HEK293 (cell line): ENCODE measurements at regions not wholly inside any gene's neighbourhood (a gene's known extent, or its start where the extent isn't known, plus 50 kb on each side); places are given as distances from the start of the nearest gene placed in this dataset.
"Not testable (repeated sequence)": the region's sequence is repeated elsewhere in the genome, so short reads cannot be mapped to it uniquely, and the experiment has no call there.

Source experiments
- CTCF ChIA-PET: fragments of 350-600 bp; formaldehyde crosslinking; extraction: SDS; loops from one replicate; lab custom pipeline; 2021; ENCODE audit warnings: antibody characterized with exemption; lab: Yijun Ruan, JAX
- POLR2A ChIA-PET: fragments of 300-600 bp; formaldehyde crosslinking; extraction: SDS; loops from one replicate; lab custom pipeline; 2020; ENCODE audit warnings: antibody characterized with exemption, inconsistent platforms; lab: Yijun Ruan, JAX
- H3K27ac ChIP-seq: fragments of 200-500 bp; sonication (Bioruptor generic); 2 replicates; pipeline ENCODE4 v1.5.1; 2014; ENCODE audit warnings: low read depth, low read length, control low read depth, inconsistent platforms; ENCODE audit errors: extremely low read depth
- H3K36me3 ChIP-seq, 2 experiments: fragments of 200-500 bp in 1 of 2; sonication (Bioruptor generic) in 1 of 2; 1 replicate in 1 of 2; 2 replicates in 1 of 2; pipeline ENCODE4 v1.5.1; 2014 to 2017; ENCODE audit warnings: inconsistent platforms in 2 of 2, low read length in 2 of 2; ENCODE audit not compliant: control insufficient read depth in 2 of 2, insufficient read depth in 1 of 2
- H3K4me1 ChIP-seq: fragments of 200-500 bp; sonication (Bioruptor generic); 2 replicates; pipeline ENCODE4 v1.5.1; 2014; ENCODE audit warnings: mild to moderate bottlenecking, low read length, inconsistent platforms; ENCODE audit not compliant: control insufficient read depth, insufficient read depth
- H3K4me3 ChIP-seq: 2 replicates; pipeline ENCODE4 v1.5.1; 2011; ENCODE audit warnings: low read depth, mild to moderate bottlenecking, control low read depth, low read length, moderate library complexity
- H3K9me3 ChIP-seq: fragments of 200-500 bp; sonication (Bioruptor generic); 2 replicates; pipeline ENCODE4 v1.5.1; 2014; ENCODE audit warnings: low read depth, low read length, inconsistent platforms; ENCODE audit not compliant: control insufficient read depth, insufficient read depth
- EGR2 ChIP-seq: fragments of 450-650 bp; formaldehyde crosslinking; IDR thresholded peaks from 2 replicates; pipeline ENCODE4 v1.5.1; 2016; ENCODE audit warnings: low read depth, missing biosample characterization, missing genetic modification characterization
- HOXC10 ChIP-seq: sonication (generic); formaldehyde crosslinking; IDR thresholded peaks from 2 replicates; pipeline ENCODE4 v1.8.1; 2023; ENCODE audit warnings: mild to moderate bottlenecking, missing genetic modification reagents
- PRDM1 ChIP-seq: fragments of 450-650 bp; formaldehyde crosslinking; IDR thresholded peaks from 2 replicates; pipeline ENCODE4; 2016; ENCODE audit warnings: missing biosample characterization, missing genetic modification characterization
- SETDB1 ChIP-seq: IDR thresholded peaks from one replicate; pipeline ENCODE4 v1.6.1; 2017; ENCODE audit warnings: mild to moderate bottlenecking, low read length, moderate library complexity, mixed read lengths; ENCODE audit not compliant: insufficient read length
- WT1 ChIP-seq: fragments of 450-650 bp; formaldehyde crosslinking; IDR thresholded peaks from 2 replicates; pipeline ENCODE4 v1.5.1; 2016; ENCODE audit warnings: missing biosample characterization, missing genetic modification characterization
- ZBTB7A ChIP-seq: fragments of 450-650 bp; formaldehyde crosslinking; IDR thresholded peaks from 2 replicates; pipeline ENCODE4 v1.5.1; 2016; ENCODE audit warnings: low read depth, missing biosample characterization, missing genetic modification characterization
- ZFP69B ChIP-seq: fragments of 450-650 bp; formaldehyde crosslinking; IDR thresholded peaks from 2 replicates; pipeline ENCODE4 v1.5.1; 2016; ENCODE audit warnings: missing biosample characterization, missing genetic modification characterization
- ZNF155 ChIP-seq: fragments of 450-650 bp; formaldehyde crosslinking; IDR thresholded peaks from 2 replicates; pipeline ENCODE4 v1.5.1; 2016; ENCODE audit warnings: missing biosample characterization, missing genetic modification characterization
- ZNF2 ChIP-seq: fragments of 450-650 bp; formaldehyde crosslinking; IDR thresholded peaks from 2 replicates; pipeline ENCODE4 v1.5.1; 2016; ENCODE audit warnings: missing biosample characterization, missing genetic modification characterization
- ZNF223 ChIP-seq: fragments of 450-650 bp; formaldehyde crosslinking; IDR thresholded peaks from 2 replicates; pipeline ENCODE4 v1.5.1; 2016; ENCODE audit warnings: missing biosample characterization, missing genetic modification characterization
- ZNF311 ChIP-seq: fragments of 450-650 bp; formaldehyde crosslinking; IDR thresholded peaks from 2 replicates; pipeline ENCODE4 v1.5.1; 2017; ENCODE audit warnings: missing biosample characterization, missing genetic modification characterization, borderline replicate concordance
- ZNF658 ChIP-seq: fragments of 450-650 bp; formaldehyde crosslinking; IDR thresholded peaks from 2 replicates; pipeline ENCODE4; 2016; ENCODE audit warnings: missing biosample characterization, missing genetic modification characterization
- ZNF791 ChIP-seq: fragments of 450-650 bp; formaldehyde crosslinking; IDR thresholded peaks from 2 replicates; pipeline ENCODE4 v1.5.1; 2016; ENCODE audit warnings: missing biosample characterization, missing genetic modification characterization
- TF ChIP-seq, protein P1 (sequence below): fragments of 450-650 bp; formaldehyde crosslinking; IDR thresholded peaks from 2 replicates; pipeline ENCODE4 v1.5.1; 2016; ENCODE audit warnings: missing biosample characterization, missing genetic modification characterization
- TF ChIP-seq, protein P2 (sequence below): fragments of 450-650 bp; formaldehyde crosslinking; IDR thresholded peaks from 2 replicates; pipeline ENCODE4 v1.5.1; 2016; ENCODE audit warnings: missing biosample characterization, missing genetic modification characterization
- TF ChIP-seq, protein P3 (sequence below): sonication (generic); formaldehyde crosslinking; IDR thresholded peaks from 2 replicates; pipeline ENCODE4 v1.8.1; 2022; ENCODE audit warnings: mild to moderate bottlenecking, moderate library complexity, missing genetic modification reagents

DNA sequence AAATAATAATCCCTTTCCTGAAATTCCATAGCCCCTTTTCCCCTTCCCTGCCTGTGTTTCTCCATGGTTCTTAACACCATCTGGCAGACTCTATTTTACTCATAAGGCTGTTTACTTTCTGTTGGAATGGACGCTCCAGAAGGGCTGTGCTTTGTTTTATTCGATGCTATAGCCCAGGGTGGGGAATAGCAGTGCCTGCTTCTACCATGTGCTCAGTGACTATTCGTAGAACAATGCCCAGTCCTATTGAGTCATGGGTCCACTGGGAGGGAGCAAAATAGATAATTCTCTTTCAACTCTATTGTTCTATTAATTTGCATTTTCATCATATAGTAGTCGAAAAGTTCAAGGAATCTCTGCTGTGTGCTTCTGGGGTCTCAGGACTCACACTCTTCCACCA is 565.1 kb downstream of the C6orf118 start:
- CTCF ChIA-PET: no interaction called here
- POLR2A ChIA-PET: no interaction called here

DNA sequence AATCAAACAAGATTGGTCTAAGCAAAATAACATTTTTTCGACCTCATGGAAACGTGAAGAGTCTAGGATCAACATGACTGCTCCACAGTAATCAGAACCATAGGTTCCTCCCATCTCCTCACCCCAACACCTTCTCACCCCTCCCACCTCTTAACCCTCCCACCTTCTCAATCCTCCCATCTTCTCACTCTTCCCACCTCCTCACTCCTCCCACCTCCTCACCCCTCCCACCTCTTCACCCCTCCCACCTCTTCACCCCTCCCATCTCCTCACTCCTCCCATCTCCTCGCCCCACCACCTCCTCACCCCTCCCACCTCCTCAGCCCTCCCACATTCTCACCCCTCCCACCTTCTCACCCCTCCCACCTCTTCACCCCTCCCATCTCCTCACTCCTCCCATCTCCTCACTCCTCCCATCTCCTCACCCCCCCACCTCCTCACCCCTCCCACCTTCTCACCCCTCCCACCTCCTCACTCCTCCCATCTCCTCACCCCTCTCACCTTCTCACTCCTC is 567.4 kb downstream of the C6orf118 start:
- no peak for TF ChIP-seq ZNF155 (tag by site-specific recombination)
- no peak for TF ChIP-seq SETDB1
- no peak for TF ChIP-seq WT1 (tag by site-specific recombination)
- no peak for TF ChIP-seq ZBTB7A (tag by site-specific recombination)
- peak; percentile 41; the same call in 1 of the 2 replicates for TF ChIP-seq EGR2 (tag by site-specific recombination)
- H3K9me3 ChIP-seq: no peaks in the 10 kb centered on the region
- no peak overlapping the region for H3K4me3 ChIP-seq
- H3K36me3 ChIP-seq: no peaks in the 10 kb centered on the region
- POLR2A ChIA-PET: no interaction called here
- no peaks in the 10 kb centered on the region for H3K4me1 ChIP-seq
- CTCF ChIA-PET: interaction anchor here (0.7 kb wide), 1 partner anchor 1321 kb away, joined by 4 read pairs; no protein-coding TSS in a partner anchor
- H3K27ac ChIP-seq: no peak overlapping the region

More for the DNA sequence above, 565.1 kb downstream of the C6orf118 start:
- Histone ChIP-seq H3K4me1 (no peaks in the 10 kb centered on the region), H3K36me3 (no peaks in the 10 kb centered on the region), H3K4me3 (no peak overlapping the region), H3K9me3 (no peaks in the 10 kb centered on the region), H3K27ac (no peak overlapping the region)
- TF ChIP-seq HOXC10 (no peak), ZNF311 (tag by site-specific recombination) (no peak), ZFP69B (tag by site-specific recombination) (no peak), ZNF658 (tag by site-specific recombination) (no peak), ZNF223 (tag by site-specific recombination) (no peak), ZNF791 (tag by site-specific recombination) (no peak), PRDM1 (tag by site-specific recombination) (no peak)
- TF ChIP-seq, protein P1, sequence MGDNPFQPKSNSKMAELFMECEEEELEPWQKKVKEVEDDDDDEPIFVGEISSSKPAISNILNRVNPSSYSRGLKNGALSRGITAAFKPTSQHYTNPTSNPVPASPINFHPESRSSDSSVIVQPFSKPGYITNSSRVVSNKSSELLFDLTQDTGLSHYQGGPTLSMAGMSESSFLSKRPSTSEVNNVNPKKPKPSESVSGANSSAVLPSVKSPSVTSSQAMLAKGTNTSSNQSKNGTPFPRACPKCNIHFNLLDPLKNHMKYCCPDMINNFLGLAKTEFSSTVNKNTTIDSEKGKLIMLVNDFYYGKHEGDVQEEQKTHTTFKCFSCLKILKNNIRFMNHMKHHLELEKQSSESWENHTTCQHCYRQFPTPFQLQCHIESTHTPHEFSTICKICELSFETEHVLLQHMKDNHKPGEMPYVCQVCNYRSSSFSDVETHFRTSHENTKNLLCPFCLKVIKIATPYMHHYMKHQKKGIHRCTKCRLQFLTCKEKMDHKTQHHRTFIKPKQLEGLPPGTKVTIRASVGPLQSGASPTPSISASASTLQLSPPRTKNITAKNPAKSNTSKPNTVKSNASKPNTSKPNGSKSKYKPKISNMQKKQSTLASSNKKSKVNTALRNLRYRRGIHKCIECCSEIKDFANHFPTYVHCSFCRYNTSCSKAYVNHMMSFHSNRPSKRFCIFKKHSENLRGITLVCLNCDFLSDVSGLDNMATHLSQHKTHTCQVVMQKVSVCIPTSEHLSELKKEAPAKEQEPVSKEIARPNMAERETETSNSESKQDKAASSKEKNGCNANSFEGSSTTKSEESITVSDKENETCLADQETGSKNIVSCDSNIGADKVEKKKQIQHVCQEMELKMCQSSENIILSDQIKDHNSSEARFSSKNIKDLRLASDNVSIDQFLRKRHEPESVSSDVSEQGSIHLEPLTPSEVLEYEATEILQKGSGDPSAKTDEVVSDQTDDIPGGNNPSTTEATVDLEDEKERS (tag by site-specific recombination): no peak

DNA sequence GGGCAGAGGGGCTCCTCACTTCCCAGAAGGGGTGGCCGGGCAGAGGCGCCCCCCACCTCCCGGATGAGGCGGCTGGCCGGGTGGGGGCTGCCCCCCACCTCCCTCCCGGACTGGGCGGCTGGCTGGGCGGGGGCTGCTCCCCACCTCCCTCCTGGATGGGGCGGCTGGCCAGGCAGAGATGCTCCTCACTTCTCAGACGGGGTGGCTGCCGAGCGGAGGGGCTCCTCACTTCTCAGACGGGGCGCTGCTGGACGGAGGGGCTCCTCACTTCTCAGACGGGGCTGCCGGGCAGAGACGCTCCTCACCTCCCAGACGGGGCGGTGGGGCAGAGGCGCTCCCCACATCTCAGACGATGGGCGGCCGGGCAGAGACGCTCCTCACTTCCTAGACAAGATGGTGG is 573.3 kb downstream of the C6orf118 start:
- POLR2A ChIA-PET, H3K27ac ChIP-seq, CTCF ChIA-PET: not testable (repeated sequence)

DNA sequence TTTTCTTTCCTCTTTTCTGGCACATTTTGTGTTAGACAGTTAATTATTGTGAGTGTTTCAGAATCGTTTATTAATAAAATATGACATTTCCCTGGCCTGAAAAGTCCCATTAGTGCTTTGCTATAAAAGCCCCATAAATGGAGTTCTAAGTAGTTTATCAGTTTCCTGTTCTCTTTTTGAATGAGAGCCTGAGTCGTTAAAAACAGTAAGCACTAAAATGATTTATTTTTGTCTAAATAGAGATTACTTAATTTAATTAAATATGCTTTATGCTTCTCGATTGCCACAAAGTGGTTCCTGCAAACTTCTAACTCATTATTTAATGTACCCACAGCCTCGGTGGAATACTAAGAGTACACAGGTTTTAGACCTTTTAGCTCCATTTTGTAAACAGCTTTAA is 577.9 kb downstream of the C6orf118 start:
- Histone ChIP-seq H3K4me3 (no peak overlapping the region), H3K4me1 (no peaks in the 10 kb centered on the region), H3K9me3 (no peaks in the 10 kb centered on the region), H3K27ac (no peak overlapping the region), H3K36me3 (no peaks in the 10 kb centered on the region)
- ChIA-PET CTCF (no interaction called here), POLR2A (no interaction called here)
- no peak for TF ChIP-seq ZNF2 (tag by site-specific recombination)
- TF ChIP-seq, protein P2, sequence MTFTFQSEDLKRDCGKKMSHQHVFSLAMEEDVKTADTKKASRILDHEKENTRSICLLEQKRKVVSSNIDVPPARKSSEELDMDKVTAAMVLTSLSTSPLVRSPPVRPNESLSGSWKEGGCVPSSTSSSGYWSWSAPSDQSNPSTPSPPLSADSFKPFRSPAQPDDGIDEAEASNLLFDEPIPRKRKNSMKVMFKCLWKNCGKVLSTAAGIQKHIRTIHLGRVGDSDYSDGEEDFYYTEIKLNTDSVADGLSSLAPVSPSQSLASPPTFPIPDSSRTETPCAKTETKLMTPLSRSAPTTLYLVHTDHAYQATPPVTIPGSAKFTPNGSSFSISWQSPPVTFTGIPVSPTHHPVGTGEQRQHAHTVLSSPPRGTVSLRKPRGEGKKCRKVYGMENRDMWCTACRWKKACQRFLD (tag by site-specific recombination): no peak
- no peak for TF ChIP-seq HOXC10
- no peak for TF ChIP-seq EGR2 (tag by site-specific recombination)
- TF ChIP-seq, protein P3, sequence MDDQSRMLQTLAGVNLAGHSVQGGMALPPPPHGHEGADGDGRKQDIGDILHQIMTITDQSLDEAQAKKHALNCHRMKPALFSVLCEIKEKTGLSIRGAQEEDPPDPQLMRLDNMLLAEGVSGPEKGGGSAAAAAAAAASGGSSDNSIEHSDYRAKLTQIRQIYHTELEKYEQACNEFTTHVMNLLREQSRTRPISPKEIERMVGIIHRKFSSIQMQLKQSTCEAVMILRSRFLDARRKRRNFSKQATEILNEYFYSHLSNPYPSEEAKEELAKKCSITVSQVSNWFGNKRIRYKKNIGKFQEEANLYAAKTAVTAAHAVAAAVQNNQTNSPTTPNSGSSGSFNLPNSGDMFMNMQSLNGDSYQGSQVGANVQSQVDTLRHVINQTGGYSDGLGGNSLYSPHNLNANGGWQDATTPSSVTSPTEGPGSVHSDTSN (CRISPR knock-in tag): no peak

More for the DNA sequence above, 573.3 kb downstream of the C6orf118 start:
- not testable (repeated sequence) for H3K9me3 ChIP-seq, H3K4me1 ChIP-seq, H3K36me3 ChIP-seq, H3K4me3 ChIP-seq
